Activated T-cell treated with anti-CD3 and anti-CD28 coated beads, Interleukin-2, amount 50 U/mL, for 24 hours (primary cell): ENCODE measurements at regions not wholly inside any gene's neighbourhood (a gene's known extent, or its start where the extent isn't known, plus 50 kb on each side); places are given as distances from the start of the nearest gene placed in this dataset.
"Not testable (repeated sequence)": the region's sequence is repeated elsewhere in the genome, so short reads cannot be mapped to it uniquely, and the experiment has no call there.

ENCODE experiments used
- DNase-seq: peaks from one replicate; pipeline ENCODE4 v3.0.0-alpha.2; 2020
- H3K27ac Mint-ChIP-seq: 2 replicates; pipeline ENCODE4 v1.8.0; 2020; ENCODE audit warnings: mild to moderate bottlenecking, mixed read lengths
- H3K27me3 Mint-ChIP-seq: 2 replicates; pipeline ENCODE4 v1.8.0; 2020; ENCODE audit warnings: mixed read lengths
- H3K36me3 Mint-ChIP-seq: 2 replicates; pipeline ENCODE4 v1.8.0; 2020; ENCODE audit warnings: low read depth, mixed read lengths
- H3K4me1 Mint-ChIP-seq: 2 replicates; pipeline ENCODE4 v1.8.0; 2020; ENCODE audit warnings: low read depth, mixed read lengths
- H3K4me3 Mint-ChIP-seq: 2 replicates; pipeline ENCODE4 v1.8.0; 2020; ENCODE audit warnings: mild to moderate bottlenecking, moderate library complexity, mixed read lengths
- H3K9me3 Mint-ChIP-seq: 2 replicates; pipeline ENCODE4 v1.8.0; 2020; ENCODE audit warnings: mixed read lengths

- DNase-seq, result no peak
- Mint-ChIP-seq H3K36me3 (no peaks in the 10 kb centered on the region), H3K4me3 (no peak overlapping the region), H3K27ac (no peak overlapping the region), H3K27me3 (no peaks in the 10 kb centered on the region), H3K4me1 (peaks cover 2% of the 10 kb centered on the region), H3K9me3 (peaks cover 4% of the 10 kb centered on the region)
These were observed 120.7 kb upstream of the SPATA31C2 start for GRCh38 chr9:88259001-88259400.

GRCh38 chr9:88258601-88259000, 120.3 kb upstream of the SPATA31C2 start:
- no peak for DNase-seq
- peaks cover 8% of the 10 kb centered on the region for H3K9me3 Mint-ChIP-seq
- no peak overlapping the region for H3K4me3 Mint-ChIP-seq
- peaks cover 2% of the 10 kb centered on the region for H3K4me1 Mint-ChIP-seq
- no peaks in the 10 kb centered on the region for H3K27me3 Mint-ChIP-seq
- H3K36me3 Mint-ChIP-seq, result no peaks in the 10 kb centered on the region
- no peak overlapping the region for H3K27ac Mint-ChIP-seq

GRCh38 chr9:88258024-88258423, 119.7 kb upstream of the SPATA31C2 start:
- Mint-ChIP-seq H3K9me3 (peaks cover 12% of the 10 kb centered on the region), H3K27me3 (no peaks in the 10 kb centered on the region), H3K4me1 (peaks cover 2% of the 10 kb centered on the region), H3K4me3 (no peak overlapping the region), H3K36me3 (no peaks in the 10 kb centered on the region), H3K27ac (no peak overlapping the region)
- no peak for DNase-seq

GRCh38 chr9:88256216-88256615, 117.9 kb upstream of the SPATA31C2 start:
- H3K9me3 Mint-ChIP-seq, result peaks cover 28% of the 10 kb centered on the region

GRCh38 chr9:88255806-88256205, 117.5 kb upstream of the SPATA31C2 start:
- not testable (repeated sequence) for H3K27me3 Mint-ChIP-seq, H3K4me3 Mint-ChIP-seq, H3K4me1 Mint-ChIP-seq, DNase-seq, H3K36me3 Mint-ChIP-seq, H3K27ac Mint-ChIP-seq
- peaks cover 32% of the 10 kb centered on the region for H3K9me3 Mint-ChIP-seq

More at GRCh38 chr9:88256216-88256615, 117.9 kb upstream of the SPATA31C2 start:
- DNase-seq, result no peak
- Mint-ChIP-seq H3K36me3 (no peaks in the 10 kb centered on the region), H3K4me3 (no peak overlapping the region), H3K4me1 (no peaks in the 10 kb centered on the region), H3K27me3 (no peaks in the 10 kb centered on the region), H3K27ac (no peak overlapping the region)

GRCh38 chr9:88251903-88252302, 113.6 kb upstream of the SPATA31C2 start:
- no peak for DNase-seq
- H3K36me3 Mint-ChIP-seq, result no peaks in the 10 kb centered on the region
- no peaks in the 10 kb centered on the region for H3K4me1 Mint-ChIP-seq
- H3K9me3 Mint-ChIP-seq, result peaks cover 39% of the 10 kb centered on the region
- H3K27me3 Mint-ChIP-seq, result peaks cover 13% of the 10 kb centered on the region
- H3K4me3 Mint-ChIP-seq, result no peak overlapping the region
- no peak overlapping the region for H3K27ac Mint-ChIP-seq

GRCh38 chr9:88243736-88244135, 105.5 kb upstream of the SPATA31C2 start:
- no peak for DNase-seq
- Mint-ChIP-seq H3K36me3 (no peaks in the 10 kb centered on the region), H3K4me3 (no peak overlapping the region), H3K4me1 (peaks cover 3% of the 10 kb centered on the region), H3K27ac (no peak overlapping the region), H3K27me3 (peaks cover 37% of the 10 kb centered on the region), H3K9me3 (no peaks in the 10 kb centered on the region)

- no peak for DNase-seq
- Mint-ChIP-seq H3K9me3 (no peaks in the 10 kb centered on the region), H3K36me3 (no peaks in the 10 kb centered on the region), H3K27ac (no peak overlapping the region), H3K4me1 (peaks cover 9% of the 10 kb centered on the region), H3K27me3 (peaks cover 33% of the 10 kb centered on the region), H3K4me3 (no peak overlapping the region)
These were observed 104.6 kb upstream of the SPATA31C2 start for GRCh38 chr9:88242879-88243278.

- H3K4me1 Mint-ChIP-seq, result peaks cover 12% of the 10 kb centered on the region
- no peaks in the 10 kb centered on the region for H3K9me3 Mint-ChIP-seq
- no peak overlapping the region for H3K4me3 Mint-ChIP-seq
- DNase-seq, result peak; percentile 34
- H3K36me3 Mint-ChIP-seq, result no peaks in the 10 kb centered on the region
- H3K27me3 Mint-ChIP-seq, result peaks cover 29% of the 10 kb centered on the region
- H3K27ac Mint-ChIP-seq, result no peak overlapping the region
These were observed 99.8 kb upstream of the SPATA31C2 start for GRCh38 chr9:88237991-88238571.

- Mint-ChIP-seq H3K9me3 (peaks cover under 1% of the 10 kb centered on the region), H3K4me1 (peaks cover 12% of the 10 kb centered on the region), H3K27ac (no peak overlapping the region), H3K27me3 (peaks cover 27% of the 10 kb centered on the region), H3K4me3 (no peak overlapping the region), H3K36me3 (no peaks in the 10 kb centered on the region)
- DNase-seq, result no peak
These were observed 99.2 kb upstream of the SPATA31C2 start for GRCh38 chr9:88237479-88237961.

- H3K4me1 Mint-ChIP-seq, result peaks cover 12% of the 10 kb centered on the region
- no peak for DNase-seq
- H3K27ac Mint-ChIP-seq, result no peak overlapping the region
- H3K4me3 Mint-ChIP-seq, result no peak overlapping the region
- peaks cover 31% of the 10 kb centered on the region for H3K27me3 Mint-ChIP-seq
- H3K36me3 Mint-ChIP-seq, result no peaks in the 10 kb centered on the region
- peaks cover 5% of the 10 kb centered on the region for H3K9me3 Mint-ChIP-seq
These were observed 98.5 kb upstream of the SPATA31C2 start for GRCh38 chr9:88236511-88237478.

- H3K4me1 Mint-ChIP-seq, result peaks cover 12% of the 10 kb centered on the region
- no peak for DNase-seq
- H3K4me3 Mint-ChIP-seq, result no peak overlapping the region
- H3K9me3 Mint-ChIP-seq, result peaks cover 6% of the 10 kb centered on the region
- no peaks in the 10 kb centered on the region for H3K36me3 Mint-ChIP-seq
- H3K27me3 Mint-ChIP-seq, result peaks cover 36% of the 10 kb centered on the region
- no peak overlapping the region for H3K27ac Mint-ChIP-seq
These were observed 97.3 kb upstream of the SPATA31C2 start for GRCh38 chr9:88235615-88236014.

- no peak overlapping the region for H3K27ac Mint-ChIP-seq
- H3K27me3 Mint-ChIP-seq, result peaks cover 33% of the 10 kb centered on the region
- peaks cover 8% of the 10 kb centered on the region for H3K9me3 Mint-ChIP-seq
These were observed 95.8 kb upstream of the SPATA31C2 start for GRCh38 chr9:88234114-88234513.

GRCh38 chr9:88233091-88233490, 94.8 kb upstream of the SPATA31C2 start:
- no peak for DNase-seq
- Mint-ChIP-seq H3K4me3 (no peak overlapping the region), H3K4me1 (peaks cover 6% of the 10 kb centered on the region), H3K9me3 (peaks cover 8% of the 10 kb centered on the region), H3K27me3 (peaks cover 31% of the 10 kb centered on the region), H3K36me3 (no peaks in the 10 kb centered on the region), H3K27ac (no peak overlapping the region)

More at GRCh38 chr9:88234114-88234513, 95.8 kb upstream of the SPATA31C2 start:
- Mint-ChIP-seq H3K36me3 (no peaks in the 10 kb centered on the region), H3K4me3 (no peak overlapping the region), H3K4me1 (peaks cover 12% of the 10 kb centered on the region)
- no peak for DNase-seq

- Mint-ChIP-seq H3K9me3 (peaks cover 8% of the 10 kb centered on the region), H3K27ac (no peak overlapping the region), H3K4me3 (no peak overlapping the region), H3K27me3 (peaks cover 31% of the 10 kb centered on the region), H3K4me1 (no peaks in the 10 kb centered on the region), H3K36me3 (no peaks in the 10 kb centered on the region)
- DNase-seq, result no peak
These were observed 92.3 kb upstream of the SPATA31C2 start for GRCh38 chr9:88230612-88231011.
